ENCODE measurements at regions not wholly inside any gene's neighbourhood (a gene's known extent, or its start where the extent isn't known, plus 50 kb on each side); places are given as distances from the start of the nearest gene placed in this dataset.

DNA sequence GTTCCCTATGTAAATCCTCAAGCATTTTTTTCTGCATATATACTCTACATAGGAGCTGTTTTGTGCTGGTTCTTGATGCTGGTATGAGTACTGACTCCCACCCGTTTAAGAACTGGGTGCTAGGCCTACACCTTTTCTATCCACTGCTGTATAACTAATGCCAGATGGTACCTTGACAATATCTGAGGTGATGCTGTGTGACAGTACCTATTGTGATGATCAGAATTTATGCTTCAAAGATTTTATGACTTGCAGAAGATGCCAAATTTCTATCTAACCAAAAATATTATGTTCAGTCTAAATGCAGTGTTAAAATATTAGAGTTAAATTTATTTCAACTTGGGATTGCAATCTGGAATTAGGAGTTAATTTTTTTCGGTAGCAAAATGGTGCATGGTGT is 272.3 kb upstream of the NOVA1 start:
- Histone ChIP-seq H3K9me3 (no peaks in the 10 kb centered on the region), H3K27me3 (no peaks in the 10 kb centered on the region), H3K4me3 (no peak overlapping the region), H3K36me3 (no peaks in the 10 kb centered on the region)
- no peak for DNase-seq

GRCh38 chr14:26870722-26871617 is 273.1 kb upstream of the NOVA1 start:
- DNase-seq: no peak
- no peaks in the 10 kb centered on the region for H3K27me3 ChIP-seq
- no peaks in the 10 kb centered on the region for H3K9me3 ChIP-seq
- H3K4me3 ChIP-seq: no peak overlapping the region
- H3K36me3 ChIP-seq: no peaks in the 10 kb centered on the region

GRCh38 chr14:26872515-26873361 is 274.9 kb upstream of the NOVA1 start:
- Histone ChIP-seq H3K27me3 (no peaks in the 10 kb centered on the region), H3K9me3 (no peaks in the 10 kb centered on the region), H3K36me3 (no peaks in the 10 kb centered on the region), H3K4me3 (no peak overlapping the region)
- DNase-seq: no peak

GRCh38 chr14:26873362-26873960 is 275.6 kb upstream of the NOVA1 start:
- Histone ChIP-seq H3K36me3 (no peaks in the 10 kb centered on the region), H3K9me3 (no peaks in the 10 kb centered on the region), H3K27me3 (no peaks in the 10 kb centered on the region), H3K4me3 (no peak overlapping the region)
- no peak for DNase-seq

DNA sequence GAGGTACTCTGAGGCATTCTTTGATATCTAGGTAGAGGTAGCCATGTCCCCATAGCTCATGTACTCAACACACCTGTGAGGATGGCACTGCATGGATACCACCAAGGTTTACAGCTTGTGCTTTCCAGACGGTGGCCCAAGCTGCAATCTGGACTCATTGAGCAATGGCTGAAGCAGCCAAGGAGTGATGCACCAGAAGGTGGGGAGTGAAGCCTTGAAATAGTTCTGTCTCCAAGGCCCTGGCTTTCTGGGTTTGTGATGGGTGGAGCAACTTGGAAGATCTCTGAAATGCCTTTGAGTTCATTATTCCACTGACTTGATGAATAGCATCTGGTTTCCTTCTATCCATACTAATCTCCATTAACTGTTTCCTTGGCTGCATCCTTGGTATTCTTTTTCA is 290.0 kb upstream of the NOVA1 start:
- DNase-seq: no peak
- H3K27me3 ChIP-seq: no peaks in the 10 kb centered on the region
- peaks cover 3% of the 10 kb centered on the region for H3K9me3 ChIP-seq
- no peak overlapping the region for H3K4me3 ChIP-seq
- no peaks in the 10 kb centered on the region for H3K36me3 ChIP-seq

DNA sequence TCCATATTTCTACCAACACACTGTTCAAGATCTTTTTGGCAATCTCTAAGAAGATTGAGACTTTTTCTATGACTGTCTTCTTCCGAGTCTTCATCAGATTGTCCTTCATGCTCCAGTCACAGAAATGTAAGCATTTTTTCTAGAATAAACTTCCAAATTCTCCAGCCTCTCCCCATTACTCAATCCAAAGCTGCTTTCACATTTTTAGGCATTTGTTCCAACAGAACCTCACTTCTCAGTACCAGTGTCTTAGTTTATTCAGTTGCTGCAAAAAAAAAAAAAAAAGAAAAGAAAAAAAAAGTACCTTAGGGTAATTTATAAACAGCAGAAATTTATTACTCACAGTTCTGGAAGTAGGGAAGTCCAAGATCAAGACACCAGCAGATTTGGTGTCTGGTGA is 290.8 kb upstream of the NOVA1 start:
- Histone ChIP-seq H3K36me3 (no peaks in the 10 kb centered on the region), H3K27me3 (no peaks in the 10 kb centered on the region)
- no peak for DNase-seq

DNA sequence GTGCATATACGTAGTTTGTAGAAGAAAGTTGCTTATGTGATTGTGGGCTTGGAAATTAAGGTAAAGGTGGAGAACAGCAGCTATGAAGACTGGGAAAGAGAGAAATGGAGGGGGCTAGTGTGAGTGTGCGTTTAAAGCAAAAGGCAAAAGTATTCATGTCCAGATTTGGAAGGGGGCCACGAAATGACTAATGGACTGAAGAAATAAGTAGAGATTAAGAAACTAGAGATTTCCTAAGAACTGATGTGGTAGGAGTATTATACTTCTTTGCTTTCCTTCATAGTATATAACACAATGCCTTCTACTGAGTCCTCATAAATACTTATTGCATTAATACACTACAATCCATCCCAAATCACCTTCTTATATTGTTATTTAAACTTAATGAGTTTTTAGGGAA is 298.6 kb upstream of the NOVA1 start:
- Histone ChIP-seq H3K27me3 (no peaks in the 10 kb centered on the region), H3K9me3 (no peaks in the 10 kb centered on the region), H3K36me3 (no peaks in the 10 kb centered on the region), H3K4me3 (no peak overlapping the region)
- peak; percentile 19 for DNase-seq

More for the DNA sequence above, 290.8 kb upstream of the NOVA1 start:
- peaks cover 3% of the 10 kb centered on the region for H3K9me3 ChIP-seq
- no peak overlapping the region for H3K4me3 ChIP-seq

GRCh38 chr14:26897196-26897595 is 299.4 kb upstream of the NOVA1 start:
- DNase-seq: no peak
- no peaks in the 10 kb centered on the region for H3K36me3 ChIP-seq
- H3K4me3 ChIP-seq: no peak overlapping the region
- no peaks in the 10 kb centered on the region for H3K9me3 ChIP-seq
- H3K27me3 ChIP-seq: no peaks in the 10 kb centered on the region

DNA sequence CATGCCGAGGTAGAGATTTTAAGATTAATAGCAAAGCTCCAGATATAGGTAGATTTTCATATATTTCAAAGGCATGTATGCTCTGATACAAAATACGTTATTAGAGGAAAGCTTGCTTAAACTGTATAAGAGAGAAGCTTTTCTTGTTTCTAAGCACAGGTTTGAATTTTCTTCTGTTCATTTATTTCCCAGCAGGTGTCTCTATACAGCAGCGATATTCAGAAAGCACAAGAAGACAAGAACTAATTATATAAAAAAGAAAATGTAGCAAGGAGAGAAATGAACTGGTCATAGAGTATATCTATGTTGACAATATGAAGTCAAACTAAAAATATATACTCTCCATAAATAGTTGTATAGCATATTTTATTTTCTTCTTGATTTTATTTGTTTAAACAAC is 307.4 kb upstream of the NOVA1 start:
- no peaks in the 10 kb centered on the region for H3K36me3 ChIP-seq
- no peak for DNase-seq
- no peaks in the 10 kb centered on the region for H3K9me3 ChIP-seq
- no peak overlapping the region for H3K4me3 ChIP-seq
- H3K27me3 ChIP-seq: no peaks in the 10 kb centered on the region

- DNase-seq: no peak
- Histone ChIP-seq H3K4me3 (no peak overlapping the region), H3K36me3 (no peaks in the 10 kb centered on the region), H3K9me3 (no peaks in the 10 kb centered on the region), H3K27me3 (no peaks in the 10 kb centered on the region)
These were observed 316.0 kb upstream of the NOVA1 start for GRCh38 chr14:26913786-26914185.

DNA sequence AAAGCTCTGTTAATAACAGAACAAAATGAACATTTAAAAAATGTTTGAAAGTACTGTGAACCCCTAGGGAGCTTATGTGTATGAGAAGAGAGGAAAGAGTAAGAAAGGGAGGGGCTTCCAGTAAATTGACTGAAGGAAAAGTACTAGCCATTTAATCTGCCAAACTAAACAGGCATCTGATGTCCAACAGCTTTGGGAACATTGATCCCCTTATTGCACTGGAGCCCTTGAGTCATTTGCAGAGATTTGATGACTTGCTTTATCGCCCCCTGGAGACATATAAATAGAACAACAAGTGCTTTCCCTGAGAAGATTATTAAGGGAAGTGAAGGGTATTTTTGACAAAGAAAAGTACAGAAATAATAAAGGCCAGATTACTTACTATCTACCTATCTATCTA is 319.3 kb upstream of the NOVA1 start:
- Histone ChIP-seq H3K27me3 (no peaks in the 10 kb centered on the region), H3K36me3 (no peaks in the 10 kb centered on the region)
- no peak for DNase-seq

DNA sequence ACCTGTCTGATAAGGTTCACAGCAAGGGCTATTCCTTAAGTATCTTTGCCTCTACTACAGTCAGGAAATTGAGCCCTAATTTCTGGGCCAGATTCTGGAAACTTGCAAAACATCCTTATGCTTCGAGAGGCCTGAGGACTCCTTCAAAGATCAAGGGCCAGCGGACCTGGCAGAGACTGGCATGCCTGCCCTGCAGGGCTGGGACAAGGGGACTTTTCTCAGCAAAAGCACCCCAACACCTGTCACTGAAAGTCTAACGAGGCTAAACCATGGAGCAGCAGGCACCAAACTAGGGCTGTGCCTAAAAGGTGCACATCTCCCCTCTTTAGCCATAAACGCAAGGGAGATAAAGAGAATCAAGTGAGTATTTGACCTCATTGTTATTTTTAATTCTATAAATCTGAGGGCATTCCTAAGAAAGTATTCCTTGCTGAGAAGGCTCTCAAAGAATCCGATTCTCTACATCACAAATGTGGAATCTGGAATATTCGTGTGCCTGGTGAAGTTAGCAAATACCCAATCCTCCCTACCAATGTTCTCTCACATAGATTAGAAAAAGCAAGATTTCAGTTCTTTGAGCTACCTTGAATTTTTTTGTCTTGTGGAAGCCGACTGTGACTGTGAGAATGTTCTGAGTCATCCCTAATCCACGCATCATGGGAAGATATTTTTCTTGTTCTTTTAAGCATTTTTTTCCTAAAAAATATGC is 328.2 kb upstream of the NOVA1 start:
- no peaks in the 10 kb centered on the region for H3K36me3 ChIP-seq
- H3K27me3 ChIP-seq: no peaks in the 10 kb centered on the region
- H3K9me3 ChIP-seq: no peaks in the 10 kb centered on the region
- no peak overlapping the region for H3K4me3 ChIP-seq
- DNase-seq: no peak

More for the DNA sequence above, 319.3 kb upstream of the NOVA1 start:
- Histone ChIP-seq H3K9me3 (no peaks in the 10 kb centered on the region), H3K4me3 (no peak overlapping the region)

- H3K27me3 ChIP-seq: no peaks in the 10 kb centered on the region
- H3K9me3 ChIP-seq: no peaks in the 10 kb centered on the region
- H3K36me3 ChIP-seq: no peaks in the 10 kb centered on the region
- H3K4me3 ChIP-seq: no peak overlapping the region
- DNase-seq: no peak
These were observed 328.8 kb upstream of the NOVA1 start for GRCh38 chr14:26926585-26926984.

DNA sequence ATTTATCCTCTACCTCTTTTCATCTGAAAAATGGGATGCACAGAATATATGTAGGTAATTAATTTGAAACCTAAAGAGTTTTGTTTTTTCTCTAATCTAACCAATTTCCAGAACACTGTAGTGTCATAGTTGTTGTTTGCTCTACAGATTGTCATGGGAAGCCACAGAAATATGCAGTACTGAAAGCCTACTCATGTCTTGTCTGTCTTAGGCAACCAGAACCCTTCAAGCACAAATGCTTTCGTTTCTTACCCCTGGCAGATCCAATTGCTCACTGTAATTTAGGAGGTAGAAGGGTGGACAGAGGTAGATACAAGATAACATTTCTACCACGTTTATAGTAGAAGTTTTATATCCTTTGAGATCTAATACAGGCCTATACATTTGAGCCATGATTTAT is 330.2 kb upstream of the NOVA1 start:
- no peak overlapping the region for H3K4me3 ChIP-seq
- H3K27me3 ChIP-seq: no peaks in the 10 kb centered on the region
- no peaks in the 10 kb centered on the region for H3K36me3 ChIP-seq
- H3K9me3 ChIP-seq: no peaks in the 10 kb centered on the region
- no peak for DNase-seq

DNA sequence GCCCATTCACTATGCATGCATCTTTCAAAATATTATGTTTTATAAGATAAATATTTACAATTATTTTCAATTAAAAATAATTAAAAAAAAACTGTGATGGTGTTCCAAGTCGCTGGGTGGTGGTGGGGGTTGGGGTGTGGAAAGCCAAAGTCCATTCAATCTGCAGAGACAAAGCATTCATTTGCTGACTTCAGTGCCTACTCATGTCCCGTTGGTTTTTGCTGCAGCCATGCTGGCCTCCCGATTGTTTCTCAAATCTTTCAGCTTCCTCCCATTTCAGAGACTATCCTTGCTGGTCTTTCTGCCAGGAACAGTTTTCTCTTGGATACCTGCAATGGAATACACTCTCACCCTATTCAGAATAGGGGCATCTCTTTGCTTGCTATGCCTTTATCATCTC is 331.5 kb upstream of the NOVA1 start:
- no peaks in the 10 kb centered on the region for H3K27me3 ChIP-seq
- no peak overlapping the region for H3K4me3 ChIP-seq
- DNase-seq: no peak
- no peaks in the 10 kb centered on the region for H3K36me3 ChIP-seq
- H3K9me3 ChIP-seq: no peaks in the 10 kb centered on the region

DNA sequence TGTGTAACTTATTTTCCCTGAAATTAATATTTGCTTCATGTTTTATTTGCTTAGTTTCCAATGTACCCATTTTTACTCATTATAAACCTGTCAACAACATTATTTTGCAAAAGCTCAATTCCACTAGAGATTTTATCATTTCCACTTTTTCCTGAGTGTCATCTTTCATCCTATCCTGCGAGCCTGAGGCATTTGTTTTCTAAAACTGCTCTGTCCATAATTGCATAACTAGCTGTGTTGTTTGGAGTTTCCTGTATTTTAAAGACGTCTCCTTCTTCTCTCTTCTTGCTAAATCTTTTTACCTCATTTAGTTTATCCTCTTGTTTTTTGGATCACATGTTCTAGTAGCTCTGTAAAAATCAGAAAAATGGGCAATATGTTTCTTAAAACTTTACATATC is 332.7 kb upstream of the NOVA1 start:
- Histone ChIP-seq H3K9me3 (no peaks in the 10 kb centered on the region), H3K4me3 (no peak overlapping the region), H3K36me3 (no peaks in the 10 kb centered on the region), H3K27me3 (no peaks in the 10 kb centered on the region)
- no peak for DNase-seq

GRCh38 chr14:26932606-26933005 is 334.8 kb upstream of the NOVA1 start:
- no peak for DNase-seq
- H3K9me3 ChIP-seq: no peaks in the 10 kb centered on the region
- H3K4me3 ChIP-seq: no peak overlapping the region
- H3K36me3 ChIP-seq: no peaks in the 10 kb centered on the region
- no peaks in the 10 kb centered on the region for H3K27me3 ChIP-seq

Measured in MG63 (cell line).